ENCODE measurements at regions not wholly inside any gene's neighbourhood (a gene's known extent, or its start where the extent isn't known, plus 50 kb on each side); places are given as distances from the start of the nearest gene placed in this dataset.

DNA sequence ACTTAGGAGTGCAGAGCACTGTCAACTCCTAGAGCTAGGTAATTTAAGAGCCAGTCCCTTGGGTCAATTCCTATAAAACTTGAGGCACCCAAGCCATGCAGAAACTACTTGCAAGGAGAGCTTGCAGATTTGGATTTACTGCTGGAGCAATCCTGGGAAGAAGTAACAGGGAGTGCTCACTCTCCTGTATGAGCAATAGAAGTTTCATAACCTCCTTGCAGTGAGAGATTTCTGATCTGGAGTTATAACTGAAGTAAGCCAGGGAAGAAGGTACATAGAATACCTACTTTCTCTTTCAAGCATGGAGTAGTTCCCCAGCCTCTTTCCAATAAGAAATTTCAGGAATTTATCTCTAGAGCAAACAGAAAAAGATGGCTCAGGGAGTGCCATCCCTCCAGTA is 650.1 kb upstream of the USP15 start (continued):
- no peak for TF ChIP-seq YY1 (IDR thresholded peaks at IDR 0.05; ENCODE audit: low read depth, low read length)

DNA sequence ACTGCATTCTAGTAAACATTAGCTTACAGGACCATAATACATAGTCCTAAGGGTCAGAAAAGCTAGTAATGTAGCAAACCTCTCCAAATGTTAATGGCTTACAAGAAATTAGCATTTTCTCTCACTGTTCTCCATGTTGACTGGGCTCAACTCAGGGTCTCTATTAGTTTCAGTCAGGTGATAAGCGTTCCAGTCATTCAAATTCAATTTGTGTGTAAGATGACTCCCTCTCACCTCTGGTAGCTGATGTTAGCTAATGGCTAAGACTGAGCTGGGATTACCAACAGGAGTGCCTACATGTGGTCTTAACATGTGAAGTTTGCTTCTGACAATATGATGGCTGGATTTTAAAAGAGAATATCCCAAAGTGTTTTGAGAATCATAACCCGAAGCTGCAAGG is 630.5 kb upstream of the USP15 start:
- Histone ChIP-seq H3K18ac (ENCODE audit: extremely low read depth, low read length) (no peak overlapping the region), H2BK15ac (ENCODE audit: low read length) (no peak overlapping the region), H3K27me3 (replicated peaks in 1 of 4; ENCODE audit: control insufficient read depth in 3 of 4, extremely low read depth in 1 of 4, insufficient read depth in 3 of 4, low read length in 3 of 4) (no peaks in the 10 kb centered on the region), H2BK20ac (ENCODE audit: low read length) (no peak overlapping the region), H4K8ac (ENCODE audit: extremely low read depth, insufficient read depth, low read length) (no peak overlapping the region), H2BK5ac (ENCODE audit: low read depth, low read length) (no peak overlapping the region), H2BK120ac (replicated peaks; ENCODE audit: low read depth, low read length) (no peak overlapping the region), H2AFZ (ENCODE audit: low read length) (peak overlapping the region; percentile 42; the same call in 1 of the 2 replicates), H3K14ac (ENCODE audit: insufficient read length) (no peak overlapping the region), H3K23ac (ENCODE audit: insufficient read length) (no peak overlapping the region), H3K9me3 (ENCODE audit: insufficient read depth in 2 of 2, low read depth in 1 of 2, low read length in 1 of 2) (peaks cover 6% of the 10 kb centered on the region in 2 experiments; a peak in 3 of 4 replicates), H4K91ac (replicated peaks; ENCODE audit: insufficient read length, low read length) (no peak overlapping the region), H3K79me2 (ENCODE audit: control insufficient read depth in 1 of 2, insufficient read depth in 2 of 2, low read length in 2 of 2) (no peaks in the 10 kb centered on the region), H4K20me1 (replicated peaks in 1 of 2; ENCODE audit: control insufficient read depth in 1 of 2, insufficient read depth in 2 of 2, low read length in 2 of 2) (no peaks in the 10 kb centered on the region), H2BK12ac (ENCODE audit: low read depth, low read length) (no peak overlapping the region), H3K4ac (replicated peaks; ENCODE audit: insufficient read length, low read depth, low read length) (no peak overlapping the region), H3K56ac (replicated peaks; ENCODE audit: insufficient read length, low read depth, low read length) (no peak overlapping the region), H3K9ac (replicated peaks in 1 of 4; ENCODE audit: extremely low read depth in 1 of 4, low read depth in 3 of 4, low read length in 3 of 4) (no peak overlapping the region), H3K27ac (ENCODE audit: low read depth, low read length) (no peak overlapping the region), H2AK5ac (ENCODE audit: low read depth, low read length) (no peak overlapping the region), H3K36me3 (ENCODE audit: control insufficient read depth in 2 of 4, insufficient read depth in 4 of 4, low read length in 3 of 4) (no peaks in the 10 kb centered on the region), H3K4me2 (ENCODE audit: insufficient read depth in 1 of 2, low read depth in 2 of 2, low read length in 2 of 2) (no peak overlapping the region), H3K23me2 (ENCODE audit: low read depth, low read length) (no peaks in the 10 kb centered on the region), H3K79me1 (ENCODE audit: low read depth, low read length) (no peaks in the 10 kb centered on the region), H3K4me1 (replicated peaks in 1 of 4; ENCODE audit: control insufficient read depth in 3 of 4, insufficient read depth in 4 of 4, low read length in 3 of 4) (no peaks in the 10 kb centered on the region), H4K5ac (ENCODE audit: insufficient read length, low read depth, low read length) (no peak overlapping the region), H3K4me3 (ENCODE audit: extremely low read depth in 1 of 4, insufficient read depth in 2 of 4, low read depth in 3 of 4, low read length in 4 of 4) (no peak overlapping the region)
- peak; percentile 72 for FAIRE-seq
- POLR2A ChIA-PET (ENCODE audit: partially characterized antibody) = no interaction called here
- TF ChIP-seq, protein P1, sequence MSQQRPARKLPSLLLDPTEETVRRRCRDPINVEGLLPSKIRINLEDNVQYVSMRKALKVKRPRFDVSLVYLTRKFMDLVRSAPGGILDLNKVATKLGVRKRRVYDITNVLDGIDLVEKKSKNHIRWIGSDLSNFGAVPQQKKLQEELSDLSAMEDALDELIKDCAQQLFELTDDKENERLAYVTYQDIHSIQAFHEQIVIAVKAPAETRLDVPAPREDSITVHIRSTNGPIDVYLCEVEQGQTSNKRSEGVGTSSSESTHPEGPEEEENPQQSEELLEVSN (IDR thresholded peaks at IDR 0.05) = 0 out of 2 replicates have a peak, but pooled peaks have one; percentile 23
- TF ChIP-seq HDAC2 (IDR thresholded peaks at IDR 0.05; ENCODE audit: borderline replicate concordance in 1 of 2, low read depth in 2 of 2, low read length in 2 of 2) = no peak
- no peak for TF ChIP-seq RNF2 (IDR thresholded peaks at IDR 0.05; ENCODE audit: borderline replicate concordance, low read depth, low read length, missing control alignments, poor library complexity, severe bottlenecking)
- TF ChIP-seq EP300 (IDR thresholded peaks at IDR 0.05; ENCODE audit: borderline replicate concordance in 1 of 2, low read depth in 2 of 2, low read length in 2 of 2) = no peak
- TF ChIP-seq, protein P2, sequence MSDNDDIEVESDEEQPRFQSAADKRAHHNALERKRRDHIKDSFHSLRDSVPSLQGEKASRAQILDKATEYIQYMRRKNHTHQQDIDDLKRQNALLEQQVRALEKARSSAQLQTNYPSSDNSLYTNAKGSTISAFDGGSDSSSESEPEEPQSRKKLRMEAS (IDR thresholded peaks at IDR 0.05) = 0 out of 2 replicates have a peak, but pooled peaks have one; percentile 13
- no peak for DNase-seq (ENCODE audit: low read depth in 1 of 2, low spot score in 2 of 2)
- CTCF ChIA-PET (ENCODE audit: partially characterized antibody) = interaction anchor here (0.7 kb wide), 1 partner anchor 1091 kb away, joined by 3 read pairs; no protein-coding TSS in a partner anchor
- 73% methylated on average over 2 of the region's 2 CpGs; no CpG with 5 or more reads in 1 of the 2 experiments for WGBS, 2 experiments (ENCODE audit: extremely low coverage in 1 of 2, insufficient coverage in 1 of 2, insufficient read length in 1 of 2, insufficient replicate concordance in 2 of 2, low coverage in 1 of 2, low lambda C conversion rate in 2 of 2, missing lambda C conversion rate in 1 of 2)
